ENCODE measurements at regions not wholly inside any gene's neighbourhood (a gene's known extent, or its start where the extent isn't known, plus 50 kb on each side); places are given as distances from the start of the nearest gene placed in this dataset.

DNA sequence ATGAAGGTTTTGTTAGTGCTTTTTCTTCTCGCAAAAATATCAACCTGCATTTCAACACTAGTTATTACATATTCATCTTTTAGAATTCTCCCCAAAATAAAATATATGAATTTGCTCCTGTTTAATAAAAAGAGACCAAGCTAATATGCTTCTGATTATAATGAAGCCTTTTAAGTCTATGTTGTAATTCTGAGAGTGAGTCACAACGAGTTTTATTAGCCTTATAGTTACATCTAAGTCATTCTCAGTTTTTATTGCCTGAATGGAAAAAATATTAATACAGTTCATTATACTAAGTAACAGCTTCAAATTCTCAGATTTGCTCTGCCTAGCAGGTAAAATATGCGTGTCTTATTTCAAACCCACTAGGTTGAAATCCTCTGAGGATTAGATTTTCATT lies 152.4 kb upstream of the CELF2 start (continued):
- TF ChIP-seq CREB5 (CRISPR knock-in tag; IDR thresholded peaks at IDR 0.05; ENCODE audit: low read depth) (no peak), ZC3H10 (CRISPR knock-in tag; IDR thresholded peaks at IDR 0.05) (no peak), TCF4 (CRISPR knock-in tag; IDR thresholded peaks at IDR 0.05; ENCODE audit: borderline replicate concordance) (no peak), ARNTL (CRISPR knock-in tag; IDR thresholded peaks at IDR 0.05; ENCODE audit: borderline replicate concordance, low read depth) (no peak), ZFP3 (CRISPR knock-in tag; IDR thresholded peaks at IDR 0.05) (no peak), CSDC2 (CRISPR knock-in tag; IDR thresholded peaks at IDR 0.05) (no peak)

DNA sequence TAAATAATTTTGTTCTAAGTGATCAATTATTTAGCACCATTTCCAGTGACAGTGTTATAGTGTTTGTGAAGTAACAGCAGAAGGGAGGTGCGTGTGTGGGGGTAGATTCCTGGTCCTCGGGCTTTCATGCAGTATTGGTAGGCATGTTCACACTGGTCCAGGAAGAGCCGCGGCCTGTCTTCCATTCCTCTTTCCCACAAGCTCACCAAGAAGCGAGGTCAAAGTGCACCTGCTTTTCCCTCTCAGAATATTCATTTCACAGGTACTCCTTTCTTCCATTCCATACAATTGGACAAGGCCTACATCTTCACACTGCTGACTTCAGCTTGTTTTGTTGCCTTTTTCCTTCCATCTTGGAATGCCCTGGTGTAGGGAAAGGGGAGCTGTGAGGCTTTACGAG lies 151.8 kb upstream of the CELF2 start:
- no peak for ATAC-seq
- TF ChIP-seq PPARA (CRISPR knock-in tag; IDR thresholded peaks at IDR 0.05; ENCODE audit: borderline replicate concordance) (no peak), ZNF8 (CRISPR knock-in tag; IDR thresholded peaks at IDR 0.05) (no peak), ZNF70 (CRISPR knock-in tag; IDR thresholded peaks at IDR 0.05) (no peak), TOX (CRISPR knock-in tag; IDR thresholded peaks at IDR 0.05; ENCODE audit: borderline replicate concordance) (no peak), OSR1 (CRISPR knock-in tag; IDR thresholded peaks at IDR 0.05) (no peak), GLIS3 (CRISPR knock-in tag; IDR thresholded peaks at IDR 0.05) (no peak), ARNTL (CRISPR knock-in tag; IDR thresholded peaks at IDR 0.05; ENCODE audit: borderline replicate concordance, low read depth) (no peak)
- TF ChIP-seq, protein P1, sequence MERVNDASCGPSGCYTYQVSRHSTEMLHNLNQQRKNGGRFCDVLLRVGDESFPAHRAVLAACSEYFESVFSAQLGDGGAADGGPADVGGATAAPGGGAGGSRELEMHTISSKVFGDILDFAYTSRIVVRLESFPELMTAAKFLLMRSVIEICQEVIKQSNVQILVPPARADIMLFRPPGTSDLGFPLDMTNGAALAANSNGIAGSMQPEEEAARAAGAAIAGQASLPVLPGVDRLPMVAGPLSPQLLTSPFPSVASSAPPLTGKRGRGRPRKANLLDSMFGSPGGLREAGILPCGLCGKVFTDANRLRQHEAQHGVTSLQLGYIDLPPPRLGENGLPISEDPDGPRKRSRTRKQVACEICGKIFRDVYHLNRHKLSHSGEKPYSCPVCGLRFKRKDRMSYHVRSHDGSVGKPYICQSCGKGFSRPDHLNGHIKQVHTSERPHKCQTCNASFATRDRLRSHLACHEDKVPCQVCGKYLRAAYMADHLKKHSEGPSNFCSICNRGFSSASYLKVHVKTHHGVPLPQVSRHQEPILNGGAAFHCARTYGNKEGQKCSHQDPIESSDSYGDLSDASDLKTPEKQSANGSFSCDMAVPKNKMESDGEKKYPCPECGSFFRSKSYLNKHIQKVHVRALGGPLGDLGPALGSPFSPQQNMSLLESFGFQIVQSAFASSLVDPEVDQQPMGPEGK (CRISPR knock-in tag; IDR thresholded peaks at IDR 0.05; ENCODE audit: borderline replicate concordance) = no peak

DNA sequence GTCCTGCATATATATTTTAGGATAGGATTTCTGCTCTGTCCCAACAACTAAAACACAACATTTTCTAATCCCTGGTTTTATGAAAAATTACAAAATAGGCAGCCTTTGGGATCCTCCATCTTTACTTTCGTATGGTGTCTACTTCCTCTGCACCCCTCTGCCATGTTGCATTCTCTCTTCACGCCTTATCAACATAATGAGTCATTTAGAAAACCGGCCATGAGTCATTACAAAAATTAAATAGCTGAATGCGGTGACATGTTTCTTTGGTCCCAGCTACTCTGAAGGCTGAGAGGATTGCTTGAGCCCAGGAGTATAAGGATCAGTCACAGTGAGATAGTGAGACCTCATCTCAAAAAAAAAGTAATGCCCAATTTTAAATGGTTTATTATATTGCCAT lies 148.1 kb upstream of the CELF2 start:
- TF ChIP-seq ZFP30 (CRISPR knock-in tag; IDR thresholded peaks at IDR 0.05) = no peak
- TF ChIP-seq OSR1 (CRISPR knock-in tag; IDR thresholded peaks at IDR 0.05) = no peak
- no peak for TF ChIP-seq TCF4 (CRISPR knock-in tag; IDR thresholded peaks at IDR 0.05; ENCODE audit: borderline replicate concordance)
- no peak for TF ChIP-seq ZNF70 (CRISPR knock-in tag; IDR thresholded peaks at IDR 0.05)
- no peak for TF ChIP-seq ZNF8 (CRISPR knock-in tag; IDR thresholded peaks at IDR 0.05)
- no peak for TF ChIP-seq CREB5 (CRISPR knock-in tag; IDR thresholded peaks at IDR 0.05; ENCODE audit: low read depth)
- TF ChIP-seq ZFP3 (CRISPR knock-in tag; IDR thresholded peaks at IDR 0.05) = no peak
- TF ChIP-seq GLIS3 (CRISPR knock-in tag; IDR thresholded peaks at IDR 0.05) = no peak
- TF ChIP-seq, protein P2, sequence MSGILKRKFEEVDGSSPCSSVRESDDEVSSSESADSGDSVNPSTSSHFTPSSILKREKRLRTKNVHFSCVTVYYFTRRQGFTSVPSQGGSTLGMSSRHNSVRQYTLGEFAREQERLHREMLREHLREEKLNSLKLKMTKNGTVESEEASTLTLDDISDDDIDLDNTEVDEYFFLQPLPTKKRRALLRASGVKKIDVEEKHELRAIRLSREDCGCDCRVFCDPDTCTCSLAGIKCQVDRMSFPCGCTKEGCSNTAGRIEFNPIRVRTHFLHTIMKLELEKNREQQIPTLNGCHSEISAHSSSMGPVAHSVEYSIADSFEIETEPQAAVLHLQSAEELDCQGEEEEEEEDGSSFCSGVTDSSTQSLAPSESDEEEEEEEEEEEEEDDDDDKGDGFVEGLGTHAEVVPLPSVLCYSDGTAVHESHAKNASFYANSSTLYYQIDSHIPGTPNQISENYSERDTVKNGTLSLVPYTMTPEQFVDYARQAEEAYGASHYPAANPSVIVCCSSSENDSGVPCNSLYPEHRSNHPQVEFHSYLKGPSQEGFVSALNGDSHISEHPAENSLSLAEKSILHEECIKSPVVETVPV (CRISPR knock-in tag; IDR thresholded peaks at IDR 0.05) = no peak
- TF ChIP-seq BACH2 (CRISPR knock-in tag; IDR thresholded peaks at IDR 0.05; ENCODE audit: borderline replicate concordance) = no peak
- TF ChIP-seq, protein P1 (CRISPR knock-in tag; IDR thresholded peaks at IDR 0.05; ENCODE audit: borderline replicate concordance) = no peak
- TF ChIP-seq CSDC2 (CRISPR knock-in tag; IDR thresholded peaks at IDR 0.05) = no peak
- no peak for ATAC-seq

DNA sequence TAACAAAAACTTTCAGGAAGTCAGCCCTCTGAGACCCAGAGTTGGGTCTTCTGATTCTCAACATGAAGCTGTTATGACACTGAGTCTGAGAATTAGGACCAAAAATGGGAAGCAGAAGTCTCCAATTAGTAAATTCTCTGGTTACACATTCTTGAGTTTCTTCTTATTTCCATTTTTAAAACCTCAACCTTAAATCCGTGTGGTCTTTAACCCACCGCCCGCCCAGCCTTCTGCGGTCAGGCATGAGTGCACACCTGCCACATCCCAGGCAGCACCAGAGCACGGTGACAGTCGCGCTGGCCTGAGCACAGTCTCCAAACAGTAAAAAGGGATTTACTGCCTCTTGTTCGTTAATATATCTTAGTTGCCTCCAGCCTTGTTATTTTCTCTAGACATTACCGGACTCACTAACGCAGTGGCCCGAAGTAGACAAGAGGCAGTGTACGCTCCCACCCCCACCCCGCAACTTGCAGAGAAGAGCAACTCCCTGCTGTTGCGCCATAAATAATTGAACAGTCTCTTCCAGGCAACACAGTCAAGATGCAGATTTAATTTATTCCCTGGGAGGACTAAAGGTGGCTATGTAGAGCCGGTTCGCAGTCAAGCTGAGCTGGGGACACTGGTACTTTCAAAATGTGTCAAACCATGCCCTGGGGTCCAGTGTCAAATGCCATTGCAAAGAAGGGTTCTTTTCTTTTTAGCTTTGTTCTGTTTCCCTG lies 147.0 kb upstream of the CELF2 start:
- ATAC-seq = no peak
- TF ChIP-seq TOX (CRISPR knock-in tag; IDR thresholded peaks at IDR 0.05; ENCODE audit: borderline replicate concordance) = no peak
- TF ChIP-seq ISL1 (CRISPR knock-in tag; IDR thresholded peaks at IDR 0.05) = no peak
- no peak for TF ChIP-seq PPARA (CRISPR knock-in tag; IDR thresholded peaks at IDR 0.05; ENCODE audit: borderline replicate concordance)
- TF ChIP-seq TSHZ2 (CRISPR knock-in tag; IDR thresholded peaks at IDR 0.05) = no peak
- TF ChIP-seq, protein P2 (CRISPR knock-in tag; IDR thresholded peaks at IDR 0.05) = no peak
- TF ChIP-seq ZNF565 (CRISPR knock-in tag; conservative IDR thresholded peaks at IDR 0.05; ENCODE audit: low read depth) = no peak
- no peak for TF ChIP-seq ESRRG (CRISPR knock-in tag; IDR thresholded peaks at IDR 0.05)
- no peak for TF ChIP-seq SNAI2 (CRISPR knock-in tag; IDR thresholded peaks at IDR 0.05)
- no peak for TF ChIP-seq TCF4 (CRISPR knock-in tag; IDR thresholded peaks at IDR 0.05; ENCODE audit: borderline replicate concordance)
- no peak for TF ChIP-seq ARNTL (CRISPR knock-in tag; IDR thresholded peaks at IDR 0.05; ENCODE audit: borderline replicate concordance, low read depth)
- no peak for TF ChIP-seq RARB (CRISPR knock-in tag; IDR thresholded peaks at IDR 0.05)
